ENCODE measurements at regions not wholly inside any gene's neighbourhood (a gene's known extent, or its start where the extent isn't known, plus 50 kb on each side); places are given as distances from the start of the nearest gene placed in this dataset.
"Not testable (repeated sequence)": the region's sequence is repeated elsewhere in the genome, so short reads cannot be mapped to it uniquely, and the experiment has no call there.

- Histone ChIP-seq H3K27me3 (no peaks in the 10 kb centered on the region), H3K27ac (no peak overlapping the region), H3K9me3 (no peaks in the 10 kb centered on the region), H3K4me3 (no peak overlapping the region), H3K36me3 (no peaks in the 10 kb centered on the region), H3K4me1 (peaks cover 6% of the 10 kb centered on the region)
- no peak for DNase-seq (ENCODE audit: extremely low spot score in 2 of 2)
- TF ChIP-seq POLR2A (IDR thresholded peaks at IDR 0.05) (no peak), POLR2AphosphoS5 (IDR thresholded peaks at IDR 0.05; ENCODE audit: insufficient read depth in 1 of 2, low read depth in 1 of 2) (no peak), CTCF (IDR thresholded peaks at IDR 0.05) (no peak)
- intact Hi-C loops (cut with DNase I), result no loop called here
Measured at GRCh38 chr1:223019256-223019655, 123.8 kb downstream of the TLR5 start.

DNA sequence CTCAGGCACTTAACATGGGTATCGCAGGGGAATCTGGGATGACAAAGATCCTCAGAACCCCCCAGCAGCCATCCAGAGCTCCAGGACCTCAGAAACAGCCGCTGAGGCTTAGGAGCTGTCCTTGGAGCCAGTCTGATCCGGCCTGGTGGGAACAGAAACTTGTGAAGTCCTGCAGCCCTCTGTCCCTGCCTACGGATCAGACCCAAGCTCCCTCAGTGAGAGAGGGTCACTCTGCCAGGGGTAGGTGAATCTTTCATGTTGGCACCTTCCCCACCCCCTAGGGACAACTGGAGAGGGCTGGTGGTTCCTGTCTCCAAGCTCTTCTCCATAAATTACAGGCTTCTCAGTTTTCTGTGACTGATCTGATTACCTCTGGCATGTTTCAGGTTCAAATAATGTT, 122.3 kb downstream of the TLR5 start:
- intact Hi-C loops (cut with DNase I), result no loop called here
- H3K4me1 ChIP-seq, result peaks cover 6% of the 10 kb centered on the region
- no peaks in the 10 kb centered on the region for H3K9me3 ChIP-seq
- DNase-seq (ENCODE audit: extremely low spot score in 2 of 2), result no peak
- no peak overlapping the region for H3K27ac ChIP-seq
- no peaks in the 10 kb centered on the region for H3K27me3 ChIP-seq
- no peak overlapping the region for H3K4me3 ChIP-seq
- no peak for TF ChIP-seq POLR2A (IDR thresholded peaks at IDR 0.05)
- no peak for TF ChIP-seq POLR2AphosphoS5 (IDR thresholded peaks at IDR 0.05; ENCODE audit: insufficient read depth in 1 of 2, low read depth in 1 of 2)
- no peaks in the 10 kb centered on the region for H3K36me3 ChIP-seq

- no peaks in the 10 kb centered on the region for H3K36me3 ChIP-seq
- TF ChIP-seq CTCF (IDR thresholded peaks at IDR 0.05) (no peak), POLR2A (IDR thresholded peaks at IDR 0.05) (no peak), POLR2AphosphoS5 (IDR thresholded peaks at IDR 0.05; ENCODE audit: insufficient read depth in 1 of 2, low read depth in 1 of 2) (no peak)
- no peak overlapping the region for H3K4me3 ChIP-seq
- H3K4me1 ChIP-seq, result peaks cover 6% of the 10 kb centered on the region
- H3K9me3 ChIP-seq, result no peaks in the 10 kb centered on the region
- no peak overlapping the region for H3K27ac ChIP-seq
- intact Hi-C loops (cut with DNase I), result no loop called here
- no peaks in the 10 kb centered on the region for H3K27me3 ChIP-seq
- no peak for DNase-seq (ENCODE audit: extremely low spot score in 2 of 2)
Measured at GRCh38 chr1:223022641-223023473, 120.2 kb downstream of the TLR5 start.

GRCh38 chr1:223023863-223024262, 119.2 kb downstream of the TLR5 start:
- H3K4me3 ChIP-seq, result no peak overlapping the region
- H3K4me1 ChIP-seq, result peaks cover 6% of the 10 kb centered on the region
- TF ChIP-seq POLR2AphosphoS5 (IDR thresholded peaks at IDR 0.05; ENCODE audit: insufficient read depth in 1 of 2, low read depth in 1 of 2) (no peak), CTCF (IDR thresholded peaks at IDR 0.05) (no peak), POLR2A (IDR thresholded peaks at IDR 0.05) (no peak)
- intact Hi-C loops (cut with DNase I), result no loop called here
- no peaks in the 10 kb centered on the region for H3K27me3 ChIP-seq
- no peak for DNase-seq (ENCODE audit: extremely low spot score in 2 of 2)
- H3K9me3 ChIP-seq, result no peaks in the 10 kb centered on the region
- no peaks in the 10 kb centered on the region for H3K36me3 ChIP-seq
- H3K27ac ChIP-seq, result no peak overlapping the region

DNA sequence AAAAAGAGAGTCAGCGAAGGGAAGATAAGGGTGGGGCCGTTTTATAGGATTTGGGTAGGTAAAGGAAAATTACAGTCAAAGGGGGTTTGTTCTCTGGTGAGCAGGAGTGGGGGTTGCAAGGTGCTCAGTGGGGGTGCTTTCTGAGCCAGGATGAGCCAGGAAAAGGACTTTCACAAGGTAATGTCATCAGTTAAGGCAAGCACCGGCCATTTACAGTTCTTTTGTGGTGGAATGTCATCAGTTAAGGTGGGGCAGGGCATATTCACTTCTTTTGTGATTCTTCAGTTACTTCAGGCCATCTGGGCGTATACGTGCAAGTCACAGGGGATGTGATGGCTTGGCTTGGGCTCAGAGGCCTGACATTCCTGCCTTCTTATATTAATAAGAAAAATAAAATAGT, 118.6 kb downstream of the TLR5 start:
- H3K4me1 ChIP-seq; intact Hi-C loops (cut with DNase I); H3K36me3 ChIP-seq; H3K4me3 ChIP-seq; H3K27me3 ChIP-seq; H3K9me3 ChIP-seq; DNase-seq (ENCODE audit: extremely low spot score in 2 of 2); H3K27ac ChIP-seq: not testable (repeated sequence)

DNA sequence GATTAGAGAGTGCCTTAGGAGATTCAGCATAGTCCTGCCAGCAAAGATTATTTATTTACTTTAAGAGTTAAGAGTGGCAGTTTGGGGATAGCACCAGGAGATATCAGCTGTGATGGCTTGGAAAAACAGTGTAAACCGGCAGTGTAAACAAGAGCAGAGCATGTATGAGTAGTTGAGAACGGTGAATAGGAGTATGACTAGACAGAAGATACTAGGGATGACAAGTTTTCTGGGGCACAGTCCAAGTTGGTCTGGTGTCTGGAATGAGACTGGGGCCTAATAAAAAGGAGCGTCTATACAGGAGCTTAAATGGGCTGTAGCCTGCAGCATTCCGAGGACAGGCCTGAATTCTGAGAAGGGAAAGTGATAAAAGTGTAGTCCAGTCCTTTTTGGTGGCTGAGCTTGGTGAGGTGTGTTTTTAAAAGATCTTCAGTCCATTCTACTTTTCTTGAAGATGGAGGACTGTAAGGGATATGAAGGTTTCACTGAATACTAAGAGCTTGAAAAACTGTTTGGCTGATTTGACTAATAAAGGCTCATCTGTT, 117.8 kb downstream of the TLR5 start:
- H3K27ac ChIP-seq; H3K27me3 ChIP-seq; intact Hi-C loops (cut with DNase I); H3K36me3 ChIP-seq; H3K4me3 ChIP-seq; DNase-seq (ENCODE audit: extremely low spot score in 2 of 2); H3K4me1 ChIP-seq; H3K9me3 ChIP-seq: not testable (repeated sequence)

GRCh38 chr1:223026639-223027038, 116.4 kb downstream of the TLR5 start:
- H3K27ac ChIP-seq; intact Hi-C loops (cut with DNase I): not testable (repeated sequence)
- peaks cover 14% of the 10 kb centered on the region for H3K4me1 ChIP-seq

More at GRCh38 chr1:223026639-223027038, 116.4 kb downstream of the TLR5 start:
- not testable (repeated sequence) for DNase-seq (ENCODE audit: extremely low spot score in 2 of 2); H3K36me3 ChIP-seq; H3K4me3 ChIP-seq; H3K27me3 ChIP-seq; H3K9me3 ChIP-seq

Measured in vagina (tissue), 2 donors.